ENCODE measurements at regions not wholly inside any gene's neighbourhood (a gene's known extent, or its start where the extent isn't known, plus 50 kb on each side); places are given as distances from the start of the nearest gene placed in this dataset.

GRCh38 chr3:153679714-153680113 is 441.5 kb upstream of the ARHGEF26 start:
- Histone ChIP-seq H3K36me3 (ENCODE audit: control insufficient read depth in 2 of 2, insufficient read depth in 2 of 2, low read length in 1 of 2) (no peaks in the 10 kb centered on the region), H3K4me2 (ENCODE audit: control insufficient read depth, insufficient read depth) (no peak overlapping the region), H2AFZ (ENCODE audit: control insufficient read depth, low read depth, low read length) (no peak overlapping the region), H3K27me3 (replicated peaks in 1 of 2; ENCODE audit: control insufficient read depth in 2 of 2, insufficient read depth in 2 of 2, low read length in 1 of 2) (no peaks in the 10 kb centered on the region), H3K79me2 (ENCODE audit: control insufficient read depth, insufficient read depth, low read length) (no peaks in the 10 kb centered on the region), H3K9ac (ENCODE audit: control insufficient read depth, insufficient read depth, low read length) (no peak overlapping the region), H3K9me3 (replicated peaks; ENCODE audit: control insufficient read depth, insufficient read depth, low read length) (no peaks in the 10 kb centered on the region), H3K27ac (ENCODE audit: control insufficient read depth, insufficient read depth) (no peak overlapping the region), H4K20me1 (ENCODE audit: control insufficient read depth, insufficient read depth) (no peaks in the 10 kb centered on the region), H3K4me3 (no peak overlapping the region), H3K4me1 (ENCODE audit: control insufficient read depth, insufficient read depth, low read length) (no peaks in the 10 kb centered on the region)
- POLR2A ChIA-PET, result no interaction called here
- TF ChIP-seq, protein P1, sequence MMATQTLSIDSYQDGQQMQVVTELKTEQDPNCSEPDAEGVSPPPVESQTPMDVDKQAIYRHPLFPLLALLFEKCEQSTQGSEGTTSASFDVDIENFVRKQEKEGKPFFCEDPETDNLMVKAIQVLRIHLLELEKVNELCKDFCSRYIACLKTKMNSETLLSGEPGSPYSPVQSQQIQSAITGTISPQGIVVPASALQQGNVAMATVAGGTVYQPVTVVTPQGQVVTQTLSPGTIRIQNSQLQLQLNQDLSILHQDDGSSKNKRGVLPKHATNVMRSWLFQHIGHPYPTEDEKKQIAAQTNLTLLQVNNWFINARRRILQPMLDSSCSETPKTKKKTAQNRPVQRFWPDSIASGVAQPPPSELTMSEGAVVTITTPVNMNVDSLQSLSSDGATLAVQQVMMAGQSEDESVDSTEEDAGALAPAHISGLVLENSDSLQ (IDR thresholded peaks at IDR 0.05), result no peak
- TF ChIP-seq BACH1 (IDR thresholded peaks at IDR 0.05; ENCODE audit: borderline replicate concordance), result no peak
- 0 out of 2 replicates have a peak, but pooled peaks have one; percentile 29 for TF ChIP-seq IKZF1 (conservative IDR thresholded peaks at IDR 0.05)
- TF ChIP-seq, protein P2, sequence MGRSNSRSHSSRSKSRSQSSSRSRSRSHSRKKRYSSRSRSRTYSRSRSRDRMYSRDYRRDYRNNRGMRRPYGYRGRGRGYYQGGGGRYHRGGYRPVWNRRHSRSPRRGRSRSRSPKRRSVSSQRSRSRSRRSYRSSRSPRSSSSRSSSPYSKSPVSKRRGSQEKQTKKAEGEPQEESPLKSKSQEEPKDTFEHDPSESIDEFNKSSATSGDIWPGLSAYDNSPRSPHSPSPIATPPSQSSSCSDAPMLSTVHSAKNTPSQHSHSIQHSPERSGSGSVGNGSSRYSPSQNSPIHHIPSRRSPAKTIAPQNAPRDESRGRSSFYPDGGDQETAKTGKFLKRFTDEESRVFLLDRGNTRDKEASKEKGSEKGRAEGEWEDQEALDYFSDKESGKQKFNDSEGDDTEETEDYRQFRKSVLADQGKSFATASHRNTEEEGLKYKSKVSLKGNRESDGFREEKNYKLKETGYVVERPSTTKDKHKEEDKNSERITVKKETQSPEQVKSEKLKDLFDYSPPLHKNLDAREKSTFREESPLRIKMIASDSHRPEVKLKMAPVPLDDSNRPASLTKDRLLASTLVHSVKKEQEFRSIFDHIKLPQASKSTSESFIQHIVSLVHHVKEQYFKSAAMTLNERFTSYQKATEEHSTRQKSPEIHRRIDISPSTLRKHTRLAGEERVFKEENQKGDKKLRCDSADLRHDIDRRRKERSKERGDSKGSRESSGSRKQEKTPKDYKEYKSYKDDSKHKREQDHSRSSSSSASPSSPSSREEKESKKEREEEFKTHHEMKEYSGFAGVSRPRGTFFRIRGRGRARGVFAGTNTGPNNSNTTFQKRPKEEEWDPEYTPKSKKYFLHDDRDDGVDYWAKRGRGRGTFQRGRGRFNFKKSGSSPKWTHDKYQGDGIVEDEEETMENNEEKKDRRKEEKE (IDR thresholded peaks at IDR 0.05), result no peak
- TF ChIP-seq, protein P3, sequence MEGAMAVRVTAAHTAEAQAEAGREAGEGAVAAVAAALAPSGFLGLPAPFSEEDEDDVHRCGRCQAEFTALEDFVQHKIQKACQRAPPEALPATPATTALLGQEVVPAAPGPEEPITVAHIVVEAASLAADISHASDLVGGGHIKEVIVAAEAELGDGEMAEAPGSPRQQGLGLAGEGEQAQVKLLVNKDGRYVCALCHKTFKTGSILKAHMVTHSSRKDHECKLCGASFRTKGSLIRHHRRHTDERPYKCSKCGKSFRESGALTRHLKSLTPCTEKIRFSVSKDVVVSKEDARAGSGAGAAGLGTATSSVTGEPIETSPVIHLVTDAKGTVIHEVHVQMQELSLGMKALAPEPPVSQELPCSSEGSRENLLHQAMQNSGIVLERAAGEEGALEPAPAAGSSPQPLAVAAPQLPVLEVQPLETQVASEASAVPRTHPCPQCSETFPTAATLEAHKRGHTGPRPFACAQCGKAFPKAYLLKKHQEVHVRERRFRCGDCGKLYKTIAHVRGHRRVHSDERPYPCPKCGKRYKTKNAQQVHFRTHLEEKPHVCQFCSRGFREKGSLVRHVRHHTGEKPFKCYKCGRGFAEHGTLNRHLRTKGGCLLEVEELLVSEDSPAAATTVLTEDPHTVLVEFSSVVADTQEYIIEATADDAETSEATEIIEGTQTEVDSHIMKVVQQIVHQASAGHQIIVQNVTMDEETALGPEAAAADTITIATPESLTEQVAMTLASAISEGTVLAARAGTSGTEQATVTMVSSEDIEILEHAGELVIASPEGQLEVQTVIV (IDR thresholded peaks at IDR 0.05; ENCODE audit: borderline replicate concordance, partially characterized antibody), result no peak
- TF ChIP-seq POLR2A (IDR thresholded peaks at IDR 0.05; ENCODE audit: low read depth, low read length), result no peak
- peak; percentile 56; the same call in 1 of the 2 replicates for TF ChIP-seq SPI1 (IDR thresholded peaks at IDR 0.05; ENCODE audit: borderline replicate concordance, insufficient read depth, low read depth, low read length)
- no peak for TF ChIP-seq TAF1 (IDR thresholded peaks at IDR 0.05; ENCODE audit: borderline replicate concordance, low read depth, low read length)
- TF ChIP-seq CREM (IDR thresholded peaks at IDR 0.05; ENCODE audit: low read depth), result no peak
- TF ChIP-seq, protein P4, sequence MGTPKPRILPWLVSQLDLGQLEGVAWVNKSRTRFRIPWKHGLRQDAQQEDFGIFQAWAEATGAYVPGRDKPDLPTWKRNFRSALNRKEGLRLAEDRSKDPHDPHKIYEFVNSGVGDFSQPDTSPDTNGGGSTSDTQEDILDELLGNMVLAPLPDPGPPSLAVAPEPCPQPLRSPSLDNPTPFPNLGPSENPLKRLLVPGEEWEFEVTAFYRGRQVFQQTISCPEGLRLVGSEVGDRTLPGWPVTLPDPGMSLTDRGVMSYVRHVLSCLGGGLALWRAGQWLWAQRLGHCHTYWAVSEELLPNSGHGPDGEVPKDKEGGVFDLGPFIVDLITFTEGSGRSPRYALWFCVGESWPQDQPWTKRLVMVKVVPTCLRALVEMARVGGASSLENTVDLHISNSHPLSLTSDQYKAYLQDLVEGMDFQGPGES (IDR thresholded peaks at IDR 0.05), result no peak
- no peak for TF ChIP-seq MAX (IDR thresholded peaks at IDR 0.05; ENCODE audit: low read depth, low read length)
- TF ChIP-seq, protein P5, sequence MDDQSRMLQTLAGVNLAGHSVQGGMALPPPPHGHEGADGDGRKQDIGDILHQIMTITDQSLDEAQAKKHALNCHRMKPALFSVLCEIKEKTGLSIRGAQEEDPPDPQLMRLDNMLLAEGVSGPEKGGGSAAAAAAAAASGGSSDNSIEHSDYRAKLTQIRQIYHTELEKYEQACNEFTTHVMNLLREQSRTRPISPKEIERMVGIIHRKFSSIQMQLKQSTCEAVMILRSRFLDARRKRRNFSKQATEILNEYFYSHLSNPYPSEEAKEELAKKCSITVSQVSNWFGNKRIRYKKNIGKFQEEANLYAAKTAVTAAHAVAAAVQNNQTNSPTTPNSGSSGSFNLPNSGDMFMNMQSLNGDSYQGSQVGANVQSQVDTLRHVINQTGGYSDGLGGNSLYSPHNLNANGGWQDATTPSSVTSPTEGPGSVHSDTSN (IDR thresholded peaks at IDR 0.05; ENCODE audit: insufficient replicate concordance, low read depth, low read length), result no peak
- intact Hi-C loops (cut with micrococcal nuclease; ENCODE audit: unreplicated experiment) (no loop called here), in situ Hi-C loops (cut with MboI) (no loop called here)
- no TSS peak for BruUV-seq (replicated peaks)
- ATAC-seq (peak; percentile 63; the same call in 2 of the 3 replicates), DNase-seq (ENCODE audit: low read depth, low spot score) (no peak), FAIRE-seq (no peak)
- CTCF ChIA-PET, result no interaction called here
- SMC1A ChIA-PET (ENCODE audit: uncharacterized antibody, unreplicated experiment), result interaction anchor here (0.8 kb wide), 1 partner anchor 61 kb away, joined by 3 read pairs; no protein-coding TSS in a partner anchor
- RAD21 ChIA-PET (ENCODE audit: unreplicated experiment), result no interaction called here

All from GM12878 (cell line).